H9 (cell line): ENCODE measurements at regions not wholly inside any gene's neighbourhood (a gene's known extent, or its start where the extent isn't known, plus 50 kb on each side); places are given as distances from the start of the nearest gene placed in this dataset.

ENCODE experiments used
- DNase-seq: peaks from one replicate; pipeline ENCODE4 v3.0.0-alpha.2; 2017
- H2AFZ ChIP-seq: one replicate; pipeline ENCODE4 v1.6.1; 2013; ENCODE audit warnings: mild to moderate bottlenecking, low read length, control low read depth, moderate library complexity
- H2AK5ac ChIP-seq: 2 replicates; pipeline ENCODE4 v1.6.1; 2013; ENCODE audit warnings: low read length, control low read depth, mixed read lengths; ENCODE audit not compliant: insufficient read length
- H2BK120ac ChIP-seq: one replicate; pipeline ENCODE4 v1.6.1; 2013; ENCODE audit warnings: low read depth, mild to moderate bottlenecking, low read length, control low read depth, inconsistent platforms; ENCODE audit not compliant: poor library complexity, severe bottlenecking
- H2BK12ac ChIP-seq: 2 replicates; pipeline ENCODE4 v1.6.1; 2013; ENCODE audit warnings: low read length, control low read depth, mixed read lengths, low read depth; ENCODE audit not compliant: insufficient read length
- H2BK15ac ChIP-seq: 2 replicates; pipeline ENCODE4 v1.6.1; 2013; ENCODE audit warnings: low read depth, low read length, control low read depth
- H2BK20ac ChIP-seq: one replicate; pipeline ENCODE4 v1.6.1; 2013; ENCODE audit warnings: low read depth, mild to moderate bottlenecking, low read length, control low read depth, inconsistent platforms; ENCODE audit not compliant: poor library complexity, severe bottlenecking
- H2BK5ac ChIP-seq: 2 replicates; pipeline ENCODE4 v1.6.1; 2013; ENCODE audit warnings: low read length, control low read depth, mixed read lengths; ENCODE audit not compliant: insufficient read length
- H3K14ac ChIP-seq: 2 replicates; pipeline ENCODE4 v1.6.1; 2013; ENCODE audit warnings: low read length, control low read depth; ENCODE audit not compliant: insufficient read depth
- H3K18ac ChIP-seq: 2 replicates; pipeline ENCODE4 v1.6.1; 2013; ENCODE audit warnings: low read depth, mild to moderate bottlenecking, mixed read lengths, low read length, control low read depth; ENCODE audit not compliant: insufficient read length
- H3K23ac ChIP-seq: 2 replicates; pipeline ENCODE4 v1.6.1; 2013; ENCODE audit warnings: low read length, control low read depth, mixed read lengths, low read depth; ENCODE audit not compliant: insufficient read length
- H3K23me2 ChIP-seq: 2 replicates; pipeline ENCODE4 v1.6.1; 2013; ENCODE audit warnings: low read depth, mild to moderate bottlenecking, mixed read lengths, low read length, control low read depth; ENCODE audit not compliant: insufficient read length, poor library complexity, severe bottlenecking
- H3K27ac ChIP-seq: 2 replicates; pipeline ENCODE4 v1.5.1; 2013; ENCODE audit warnings: low read length, control low read depth, mixed read lengths, low read depth; ENCODE audit not compliant: insufficient read length
- H3K27me3 ChIP-seq: 2 replicates; pipeline ENCODE4 v1.6.1; 2013; ENCODE audit warnings: low read length, control low read depth, inconsistent platforms; ENCODE audit not compliant: insufficient read depth
- H3K4ac ChIP-seq: 2 replicates; pipeline ENCODE4 v1.6.1; 2013; ENCODE audit warnings: low read depth, mild to moderate bottlenecking, control low read depth, inconsistent platforms, low read length, moderate library complexity
- H3K4me1 ChIP-seq: 2 replicates; pipeline ENCODE4 v1.6.1; 2013; ENCODE audit warnings: low read length, control low read depth, inconsistent platforms; ENCODE audit not compliant: insufficient read depth
- H3K4me2 ChIP-seq: 2 replicates; pipeline ENCODE4 v1.6.1; 2013; ENCODE audit warnings: low read length, control low read depth, mixed read lengths; ENCODE audit not compliant: insufficient read length, insufficient read depth
- H3K56ac ChIP-seq: 2 replicates; pipeline ENCODE4 v1.6.1; 2013; ENCODE audit warnings: low read depth, mild to moderate bottlenecking, mixed read lengths, low read length, control low read depth; ENCODE audit not compliant: insufficient read length
- H3K79me1 ChIP-seq: 2 replicates; pipeline ENCODE4 v1.6.1; 2013; ENCODE audit warnings: low read depth, mild to moderate bottlenecking, moderate library complexity, low read length, control low read depth, inconsistent platforms; ENCODE audit not compliant: insufficient read depth, poor library complexity, severe bottlenecking
- H3K79me2 ChIP-seq: 2 replicates; pipeline ENCODE4 v1.6.1; 2013; ENCODE audit warnings: low read length, control low read depth, inconsistent platforms; ENCODE audit not compliant: insufficient read depth
- H3K9ac ChIP-seq: 2 replicates; pipeline ENCODE4 v1.6.1; 2013; ENCODE audit warnings: low read length, control low read depth, mixed read lengths; ENCODE audit not compliant: insufficient read length; ENCODE audit errors: extremely low read depth
- H3K9me3 ChIP-seq: one replicate; pipeline ENCODE4 v1.6.1; 2013; ENCODE audit warnings: low read depth, low read length, inconsistent platforms; ENCODE audit not compliant: control insufficient read depth
- H3T11ph ChIP-seq: one replicate; pipeline ENCODE4 v1.6.1; 2013; ENCODE audit warnings: mild to moderate bottlenecking, low read length, control low read depth, inconsistent platforms
- H4K20me1 ChIP-seq: one replicate; pipeline ENCODE4 v1.6.1; 2013; ENCODE audit not compliant: control insufficient read depth, insufficient read length, insufficient read depth
- H4K5ac ChIP-seq: 2 replicates; pipeline ENCODE4 v1.6.1; 2013; ENCODE audit warnings: low read depth, mild to moderate bottlenecking, mixed read lengths, low read length, control low read depth; ENCODE audit not compliant: insufficient read length
- H4K8ac ChIP-seq: replicated peaks from 2 replicates; pipeline ENCODE4 v1.6.1; 2013; ENCODE audit warnings: low read length, control low read depth, mixed read lengths, low read depth; ENCODE audit not compliant: insufficient read length
- H4K91ac ChIP-seq: 2 replicates; pipeline ENCODE4 v1.6.1; 2013; ENCODE audit warnings: low read depth, mild to moderate bottlenecking, moderate library complexity, mixed read lengths, low read length, control low read depth; ENCODE audit not compliant: insufficient read length
- H3K27ac Mint-ChIP-seq, 3 experiments: 2 replicates in 2 of 3; 3 replicates in 1 of 3; pipeline ENCODE4 v1.8.0; 2020 to 2021; ENCODE audit warnings: mixed read lengths in 3 of 3, mild to moderate bottlenecking in 1 of 3, moderate library complexity in 1 of 3
- H3K27me3 Mint-ChIP-seq: 2 replicates; pipeline ENCODE4 v1.8.0; 2021; ENCODE audit warnings: low read depth, mild to moderate bottlenecking, moderate library complexity, mixed read lengths
- H3K36me3 Mint-ChIP-seq, 3 experiments: 2 replicates in 2 of 3; 3 replicates in 1 of 3; pipeline ENCODE4 v1.8.0; 2020 to 2021; ENCODE audit warnings: low read depth in 3 of 3, mixed read lengths in 3 of 3; ENCODE audit not compliant: insufficient read depth in 1 of 3
- H3K4me1 Mint-ChIP-seq, 2 experiments: 2 replicates each; pipeline ENCODE4 v1.8.0; 2020; ENCODE audit warnings: mixed read lengths in 2 of 2
- H3K4me3 Mint-ChIP-seq, 2 experiments: 2 replicates in 1 of 2; 3 replicates in 1 of 2; pipeline ENCODE4 v1.8.0; 2020 to 2021; ENCODE audit warnings: mild to moderate bottlenecking in 2 of 2, mixed read lengths in 2 of 2, moderate library complexity in 1 of 2
- H3K9me3 Mint-ChIP-seq, 2 experiments: 2 replicates in 1 of 2; 3 replicates in 1 of 2; pipeline ENCODE4 v1.8.0; 2020; ENCODE audit warnings: mild to moderate bottlenecking in 2 of 2, mixed read lengths in 2 of 2, moderate library complexity in 1 of 2
- CTCF ChIP-seq: fragments of 200-600 bp; sonication (generic); conservative IDR thresholded peaks from 3 replicates; pipeline ENCODE4 v1.8.0; 2021; ENCODE audit warnings: antibody characterized with exemption, mild to moderate bottlenecking
- WGBS: extraction: QIAGEN DNeasy Blood & Tissue Kit; methylation state at CpG from one replicate; pipeline ENCODE4 v1.1.7; 2013; ENCODE audit warnings: missing lambda C conversion rate, low lambda C conversion rate, mixed read lengths; ENCODE audit not compliant: insufficient read length; ENCODE audit errors: extremely low coverage; 5-methylcytosine and 5-hydroxymethylcytosine counted together

- Histone ChIP-seq H3K9ac (no peak overlapping the region), H3K14ac (no peak overlapping the region), H2BK5ac (no peak overlapping the region), H2BK120ac (no peak overlapping the region), H4K91ac (no peak overlapping the region), H3K79me2 (no peaks in the 10 kb centered on the region), H2BK12ac (no peak overlapping the region), H2BK15ac (no peak overlapping the region), H3K4me1 (no peaks in the 10 kb centered on the region), H3K9me3 (no peaks in the 10 kb centered on the region), H4K5ac (no peak overlapping the region), H3K56ac (no peak overlapping the region), H2BK20ac (no peak overlapping the region), H4K8ac (no peak overlapping the region), H3K18ac (no peak overlapping the region), H2AK5ac (no peak overlapping the region), H4K20me1 (no peaks in the 10 kb centered on the region), H3K27me3 (no peaks in the 10 kb centered on the region), H3K23me2 (no peaks in the 10 kb centered on the region), H3K79me1 (no peaks in the 10 kb centered on the region), H3K4me2 (no peak overlapping the region), H3K4ac (no peak overlapping the region), H3K27ac (no peak overlapping the region), H3T11ph (no peak overlapping the region), H3K23ac (no peak overlapping the region), H2AFZ (no peak overlapping the region)
- no peaks in the 10 kb centered on the region for H3K36me3 Mint-ChIP-seq
- no peak overlapping the region for H3K27ac Mint-ChIP-seq
- no peak for TF ChIP-seq CTCF
- no peak overlapping the region for H3K4me3 Mint-ChIP-seq
- H3K27me3 Mint-ChIP-seq, result no peaks in the 10 kb centered on the region
- WGBS, result no CpG with 5 or more reads among the region's 3 CpGs
- peaks cover 3 to 5% of the 10 kb centered on the region in 2 experiments; a peak in 3 of 5 replicates for H3K9me3 Mint-ChIP-seq
- H3K4me1 Mint-ChIP-seq, result no peaks in the 10 kb centered on the region
- DNase-seq, result no peak
Observed at GRCh38 chr3:82294609-82295008, 533.2 kb upstream of the GBE1 start.
